ENCODE measurements at regions not wholly inside any gene's neighbourhood (a gene's known extent, or its start where the extent isn't known, plus 50 kb on each side); places are given as distances from the start of the nearest gene placed in this dataset.

- peaks cover 3% of the 10 kb centered on the region in 2 donors for H3K9me3 Mint-ChIP-seq
- no peak overlapping the region for H3K27ac Mint-ChIP-seq
- Histone ChIP-seq H3K4me1 (ENCODE audit: control insufficient read depth, insufficient read depth, low read length) (no peaks in the 10 kb centered on the region), H3K27me3 (ENCODE audit: control insufficient read depth, insufficient read depth, low read length) (no peaks in the 10 kb centered on the region), H3K9me3 (ENCODE audit: control insufficient read depth, insufficient read depth, low read length) (no peaks in the 10 kb centered on the region), H3K36me3 (ENCODE audit: control insufficient read depth, insufficient read depth, low read length) (no peaks in the 10 kb centered on the region), H3K4me3 (ENCODE audit: low read length) (no peak overlapping the region), H3K27ac (ENCODE audit: low read length) (no peak overlapping the region)
- no peak for DNase-seq
- TF ChIP-seq CTCF (IDR thresholded peaks at IDR 0.05): no peak
- H3K4me1 Mint-ChIP-seq: no peaks in the 10 kb centered on the region
- no peak overlapping the region for H3K4me3 Mint-ChIP-seq
- H3K27me3 Mint-ChIP-seq (ENCODE audit: low read depth in 2 of 2): peaks cover 0 to 3% of the 10 kb centered on the region in 2 donors
- H3K36me3 Mint-ChIP-seq: no peaks in the 10 kb centered on the region
- ATAC-seq: no peak
- intact Hi-C loops (cut with micrococcal nuclease): no loop called here
- WGBS (ENCODE audit: insufficient coverage): 91% methylated on average over 2 of the region's 2 CpGs
Observed at GRCh38 chr1:221085701-221086375, 206.6 kb downstream of the HLX start.

- DNase-seq: no peak
- Histone ChIP-seq H3K4me1 (ENCODE audit: control insufficient read depth, insufficient read depth, low read length) (no peaks in the 10 kb centered on the region), H3K27ac (ENCODE audit: low read length) (no peak overlapping the region), H3K36me3 (ENCODE audit: control insufficient read depth, insufficient read depth, low read length) (no peaks in the 10 kb centered on the region), H3K4me3 (ENCODE audit: low read length) (no peak overlapping the region), H3K9me3 (ENCODE audit: control insufficient read depth, insufficient read depth, low read length) (no peaks in the 10 kb centered on the region), H3K27me3 (ENCODE audit: control insufficient read depth, insufficient read depth, low read length) (no peaks in the 10 kb centered on the region)
- no CpG with 5 or more reads among the region's 2 CpGs for WGBS (ENCODE audit: insufficient coverage)
- Mint-ChIP-seq H3K36me3 (no peaks in the 10 kb centered on the region), H3K4me1 (no peaks in the 10 kb centered on the region), H3K27ac (no peak overlapping the region), H3K9me3 (peaks cover 3% of the 10 kb centered on the region in 2 donors), H3K4me3 (no peak overlapping the region), H3K27me3 (ENCODE audit: low read depth in 2 of 2) (peaks cover 0 to 3% of the 10 kb centered on the region in 2 donors)
- no peak for ATAC-seq
- intact Hi-C loops (cut with micrococcal nuclease): no loop called here
- TF ChIP-seq CTCF (IDR thresholded peaks at IDR 0.05): no peak
Observed at GRCh38 chr1:221087919-221088318, 208.7 kb downstream of the HLX start.

- Mint-ChIP-seq H3K27me3 (ENCODE audit: low read depth in 2 of 2) (peaks cover 0 to 3% of the 10 kb centered on the region in 2 donors), H3K36me3 (no peaks in the 10 kb centered on the region), H3K4me3 (no peak overlapping the region), H3K9me3 (peaks cover 3% of the 10 kb centered on the region in 2 donors), H3K27ac (no peak overlapping the region), H3K4me1 (no peaks in the 10 kb centered on the region)
- WGBS (ENCODE audit: insufficient coverage): 94% methylated on average over 3 of the region's 3 CpGs
- Histone ChIP-seq H3K4me3 (ENCODE audit: low read length) (no peak overlapping the region), H3K9me3 (ENCODE audit: control insufficient read depth, insufficient read depth, low read length) (no peaks in the 10 kb centered on the region), H3K4me1 (ENCODE audit: control insufficient read depth, insufficient read depth, low read length) (no peaks in the 10 kb centered on the region), H3K27ac (ENCODE audit: low read length) (no peak overlapping the region), H3K27me3 (ENCODE audit: control insufficient read depth, insufficient read depth, low read length) (no peaks in the 10 kb centered on the region), H3K36me3 (ENCODE audit: control insufficient read depth, insufficient read depth, low read length) (no peaks in the 10 kb centered on the region)
- no peak for TF ChIP-seq CTCF (IDR thresholded peaks at IDR 0.05)
- no peak for ATAC-seq
- intact Hi-C loops (cut with micrococcal nuclease): no loop called here
- DNase-seq: no peak
Observed at GRCh38 chr1:221089273-221089672, 210.0 kb downstream of the HLX start.

DNA sequence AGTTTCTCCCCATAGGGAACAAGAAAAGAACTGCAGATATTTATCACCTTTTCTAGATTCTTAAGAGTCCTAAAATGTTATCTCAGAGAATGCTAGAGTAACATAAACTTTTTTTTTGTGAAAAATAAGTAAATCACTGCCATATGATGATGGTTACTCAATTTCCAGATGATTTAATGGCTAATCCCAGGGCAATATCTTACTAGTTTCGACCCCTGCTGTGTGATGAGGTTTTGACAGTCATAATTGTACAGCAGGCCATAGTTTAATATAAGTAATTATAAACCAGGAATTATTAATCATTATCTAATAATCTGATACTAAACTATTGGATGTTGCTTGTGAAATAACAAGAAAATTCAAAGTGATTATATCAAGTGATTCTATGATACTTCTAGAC, 210.6 kb downstream of the HLX start:
- no peaks in the 10 kb centered on the region for H3K36me3 Mint-ChIP-seq
- H3K9me3 Mint-ChIP-seq: no peaks in the 10 kb centered on the region
- no peaks in the 10 kb centered on the region for H3K27me3 ChIP-seq (ENCODE audit: control insufficient read depth, insufficient read depth, low read length)
- H3K4me3 Mint-ChIP-seq: no peak overlapping the region
- intact Hi-C loops (cut with micrococcal nuclease): no loop called here
- no peak overlapping the region for H3K4me3 ChIP-seq (ENCODE audit: low read length)
- H3K27me3 Mint-ChIP-seq (ENCODE audit: low read depth in 2 of 2): no peaks in the 10 kb centered on the region
- no peak overlapping the region for H3K27ac Mint-ChIP-seq
- no peaks in the 10 kb centered on the region for H3K36me3 ChIP-seq (ENCODE audit: control insufficient read depth, insufficient read depth, low read length)
- no CpG with 5 or more reads among the region's 1 CpG for WGBS (ENCODE audit: insufficient coverage)
- TF ChIP-seq CTCF (IDR thresholded peaks at IDR 0.05): no peak
- no peaks in the 10 kb centered on the region for H3K4me1 Mint-ChIP-seq
- no peak for DNase-seq
- no peaks in the 10 kb centered on the region for H3K4me1 ChIP-seq (ENCODE audit: control insufficient read depth, insufficient read depth, low read length)
- no peak overlapping the region for H3K27ac ChIP-seq (ENCODE audit: low read length)
- H3K9me3 ChIP-seq (ENCODE audit: control insufficient read depth, insufficient read depth, low read length): no peaks in the 10 kb centered on the region
- no peak for ATAC-seq

Measured in natural killer cell (primary cell).